PC-9 (cell line): ENCODE measurements at regions not wholly inside any gene's neighbourhood (a gene's known extent, or its start where the extent isn't known, plus 50 kb on each side); places are given as distances from the start of the nearest gene placed in this dataset.

Source experiments
- BruUV-seq: library from RNA; stranded (reverse); fragments of 400-500 nt; replicated peaks from 2 replicates; lab custom pipeline; 2021; lab: Mats Ljungman, UMichigan
- CTCF ChIA-PET: fragments of 300-600 bp; sonication (Branson Sonifier 250); formaldehyde crosslinking; loops from one replicate; lab custom pipeline; 2022; ENCODE audit warnings: antibody characterized with exemption; lab: Charles Lee
- POLR2A ChIA-PET: fragments of 300-600 bp; sonication (Branson Sonifier 250); formaldehyde crosslinking; loops from one replicate; lab custom pipeline; 2022; ENCODE audit warnings: antibody characterized with exemption; ENCODE audit not compliant: unreplicated experiment; lab: Charles Lee
- DNase-seq, 2 experiments: peaks; one replicate each; pipeline versions ENCODE4 v3.0.0 to v3.0.0-alpha.2; 2015 to 2022; ENCODE audit warnings: mixed read lengths in 1 of 2
- H2AFZ ChIP-seq: fragments of 200-600 bp; sonication (generic); 2 replicates; pipeline ENCODE4 v1.8.1; 2017; ENCODE audit warnings: antibody characterized with exemption
- H3F3A ChIP-seq: fragments of 200-600 bp; sonication (generic); 2 replicates; pipeline ENCODE4 v1.8.1; 2017; ENCODE audit warnings: antibody characterized with exemption, mild to moderate bottlenecking, low read depth; ENCODE audit not compliant: insufficient read depth
- H3K27ac ChIP-seq: fragments of 200-600 bp; sonication (generic); 2 replicates; pipeline ENCODE4 v1.6.1; 2016; ENCODE audit warnings: mixed run types
- H3K27me3 ChIP-seq: fragments of 200-600 bp; sonication (generic); 2 replicates; pipeline ENCODE4 v1.6.1; 2016; ENCODE audit warnings: low read depth, mixed run types; ENCODE audit not compliant: insufficient read depth
- H3K36me3 ChIP-seq: fragments of 200-600 bp; sonication (generic); 2 replicates; pipeline ENCODE4 v1.6.1; 2016; ENCODE audit warnings: low read depth, mixed run types
- H3K4me1 ChIP-seq: fragments of 200-600 bp; sonication (generic); replicated peaks from 2 replicates; pipeline ENCODE4 v1.6.1; 2016; ENCODE audit warnings: mixed run types; ENCODE audit not compliant: insufficient read depth
- H3K4me2 ChIP-seq: fragments of 200-600 bp; sonication (generic); 2 replicates; pipeline ENCODE4 v1.6.1; 2017; ENCODE audit warnings: mixed run types
- H3K4me3 ChIP-seq: fragments of 200-600 bp; sonication (generic); 2 replicates; pipeline ENCODE4 v1.6.1; 2016; ENCODE audit warnings: mixed run types
- H3K79me2 ChIP-seq: fragments of 200-600 bp; sonication (generic); 2 replicates; pipeline ENCODE4 v1.6.1; 2017; ENCODE audit warnings: low read depth, mixed run types
- H3K9me2 ChIP-seq: fragments of 200-600 bp; sonication (generic); 2 replicates; pipeline ENCODE4 v1.8.1; 2017; ENCODE audit warnings: mild to moderate bottlenecking; ENCODE audit not compliant: insufficient read depth
- H3K9me3 ChIP-seq: fragments of 200-600 bp; sonication (generic); 2 replicates; pipeline ENCODE4 v1.8.1; 2016; ENCODE audit warnings: low read depth; ENCODE audit not compliant: insufficient read depth
- H4K20me1 ChIP-seq: fragments of 200-600 bp; sonication (generic); 2 replicates; pipeline ENCODE4 v1.8.1; 2017; ENCODE audit not compliant: insufficient read depth
- EZH2 ChIP-seq: fragments of 200-600 bp; sonication (generic); IDR thresholded peaks from 2 replicates; pipeline ENCODE4 v1.8.0; 2017; ENCODE audit warnings: antibody characterized with exemption, low read depth
- intact Hi-C: fragments of 100-400 bp; cut with micrococcal nuclease; formaldehyde crosslinking; loops from one replicate; pipeline ENCODE4 v1.10.0; 2022; ENCODE audit not compliant: unreplicated experiment

- H3K4me3 ChIP-seq, result no peak overlapping the region
- TF ChIP-seq EZH2, result no peak
- no peak for DNase-seq
These were observed 52.1 kb upstream of the NDST4 start for GRCh38 chr4:115165503-115165902.

More at GRCh38 chr4:115165503-115165902, 52.1 kb upstream of the NDST4 start:
- H3K4me1 ChIP-seq, result no peaks in the 10 kb centered on the region
- ChIA-PET CTCF (no interaction called here), POLR2A (no interaction called here)
- no peak overlapping the region for H2AFZ ChIP-seq
- no peaks in the 10 kb centered on the region for H3K9me3 ChIP-seq
- no peaks in the 10 kb centered on the region for H3K79me2 ChIP-seq
- H3K27ac ChIP-seq, result no peak overlapping the region
- H4K20me1 ChIP-seq, result no peaks in the 10 kb centered on the region
- no peaks in the 10 kb centered on the region for H3K27me3 ChIP-seq
- BruUV-seq, result no TSS peak
- intact Hi-C loops, result no loop called here
- no peaks in the 10 kb centered on the region for H3F3A ChIP-seq
- no peak overlapping the region for H3K4me2 ChIP-seq
- H3K9me2 ChIP-seq, result no peaks in the 10 kb centered on the region
- H3K36me3 ChIP-seq, result no peaks in the 10 kb centered on the region
